ENCODE measurements at regions not wholly inside any gene's neighbourhood (a gene's known extent, or its start where the extent isn't known, plus 50 kb on each side); places are given as distances from the start of the nearest gene placed in this dataset.

DNA sequence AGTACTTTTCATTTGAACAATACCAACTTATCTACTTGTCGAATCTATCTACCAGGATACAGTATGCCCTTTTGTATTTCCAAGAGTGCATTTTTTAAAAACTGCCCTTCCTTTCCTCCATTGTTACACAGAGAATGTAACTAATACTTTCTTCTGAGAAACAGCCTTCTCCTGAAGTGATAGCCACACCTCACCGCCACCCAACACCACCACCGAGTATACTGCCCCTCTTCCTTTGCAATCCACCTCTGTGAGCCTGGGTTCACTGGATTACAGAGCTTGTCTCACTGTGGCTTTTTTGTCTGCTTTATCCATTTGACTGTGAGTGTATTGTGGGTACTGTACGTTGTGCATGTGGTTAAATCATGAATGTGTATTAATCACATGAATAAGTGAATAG lies 305.4 kb downstream of the KLF12 start:
- no peak for DNase-seq (ENCODE audit: low spot score in 2 of 2)
- Histone ChIP-seq H3K4me1 (peaks cover 0 to 3% of the 10 kb centered on the region in 2 donors), H3K27me3 (no peaks in the 10 kb centered on the region), H3K36me3 (no peaks in the 10 kb centered on the region), H3K27ac (no peak overlapping the region), H3K4me3 (no peak overlapping the region), H3K9me3 (no peaks in the 10 kb centered on the region)
- TF ChIP-seq, protein P1, sequence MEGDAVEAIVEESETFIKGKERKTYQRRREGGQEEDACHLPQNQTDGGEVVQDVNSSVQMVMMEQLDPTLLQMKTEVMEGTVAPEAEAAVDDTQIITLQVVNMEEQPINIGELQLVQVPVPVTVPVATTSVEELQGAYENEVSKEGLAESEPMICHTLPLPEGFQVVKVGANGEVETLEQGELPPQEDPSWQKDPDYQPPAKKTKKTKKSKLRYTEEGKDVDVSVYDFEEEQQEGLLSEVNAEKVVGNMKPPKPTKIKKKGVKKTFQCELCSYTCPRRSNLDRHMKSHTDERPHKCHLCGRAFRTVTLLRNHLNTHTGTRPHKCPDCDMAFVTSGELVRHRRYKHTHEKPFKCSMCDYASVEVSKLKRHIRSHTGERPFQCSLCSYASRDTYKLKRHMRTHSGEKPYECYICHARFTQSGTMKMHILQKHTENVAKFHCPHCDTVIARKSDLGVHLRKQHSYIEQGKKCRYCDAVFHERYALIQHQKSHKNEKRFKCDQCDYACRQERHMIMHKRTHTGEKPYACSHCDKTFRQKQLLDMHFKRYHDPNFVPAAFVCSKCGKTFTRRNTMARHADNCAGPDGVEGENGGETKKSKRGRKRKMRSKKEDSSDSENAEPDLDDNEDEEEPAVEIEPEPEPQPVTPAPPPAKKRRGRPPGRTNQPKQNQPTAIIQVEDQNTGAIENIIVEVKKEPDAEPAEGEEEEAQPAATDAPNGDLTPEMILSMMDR (IDR thresholded peaks at IDR 0.05): no peak
- intact Hi-C loops (cut with DNase I): no loop called here

DNA sequence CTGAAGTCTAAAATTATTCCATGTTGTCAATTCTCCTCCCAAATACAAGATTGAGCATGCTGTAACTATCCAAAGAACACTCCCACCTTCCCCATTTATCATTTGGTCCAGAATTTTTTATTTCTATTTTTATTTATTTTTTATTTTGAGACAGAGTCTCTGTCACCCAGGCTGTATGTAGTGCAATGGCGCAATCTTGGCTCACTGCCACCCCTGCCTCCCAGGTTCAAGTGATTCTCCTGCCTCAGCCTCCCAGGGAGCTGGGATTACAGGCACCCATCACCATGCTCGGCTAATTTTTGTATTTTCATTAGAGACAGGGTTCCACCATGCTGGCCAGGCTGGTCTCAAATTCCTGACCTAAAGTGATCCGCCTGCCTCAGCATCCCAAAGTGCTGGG lies 306.8 kb downstream of the KLF12 start:
- intact Hi-C loops (cut with DNase I): no loop called here
- Histone ChIP-seq H3K4me3 (no peak overlapping the region), H3K27ac (no peak overlapping the region), H3K4me1 (peaks cover 0 to 5% of the 10 kb centered on the region in 2 donors), H3K36me3 (no peaks in the 10 kb centered on the region), H3K9me3 (no peaks in the 10 kb centered on the region), H3K27me3 (no peaks in the 10 kb centered on the region)
- TF ChIP-seq, protein P1 (IDR thresholded peaks at IDR 0.05): no peak
- DNase-seq (ENCODE audit: low spot score in 2 of 2): no peak

DNA sequence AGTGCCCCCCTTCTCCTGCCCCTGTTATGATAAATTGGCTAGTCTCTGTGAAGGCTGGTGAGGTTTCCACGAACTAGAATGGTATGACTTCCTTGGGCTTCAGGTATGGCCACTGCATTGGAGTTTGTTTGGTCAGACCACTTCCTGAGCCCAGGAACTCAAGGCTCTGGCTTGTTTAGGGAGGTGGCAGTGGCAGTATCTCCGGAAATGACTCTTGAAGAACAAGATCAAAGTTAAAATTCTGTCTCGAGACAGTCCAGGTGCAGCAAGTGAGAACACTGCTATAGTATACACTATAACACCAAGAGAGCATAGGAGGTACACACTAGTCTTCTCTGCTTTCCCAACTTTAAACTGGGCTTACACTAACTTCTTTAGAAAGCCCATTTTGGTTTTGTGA lies 309.1 kb downstream of the KLF12 start:
- Histone ChIP-seq H3K27me3 (no peaks in the 10 kb centered on the region), H3K4me3 (no peak overlapping the region), H3K27ac (no peak overlapping the region), H3K4me1 (peaks cover 0 to 5% of the 10 kb centered on the region in 2 donors), H3K9me3 (no peaks in the 10 kb centered on the region), H3K36me3 (no peaks in the 10 kb centered on the region)
- DNase-seq (ENCODE audit: low spot score in 2 of 2): no peak
- TF ChIP-seq, protein P1 (IDR thresholded peaks at IDR 0.05): no peak
- intact Hi-C loops (cut with DNase I): no loop called here

DNA sequence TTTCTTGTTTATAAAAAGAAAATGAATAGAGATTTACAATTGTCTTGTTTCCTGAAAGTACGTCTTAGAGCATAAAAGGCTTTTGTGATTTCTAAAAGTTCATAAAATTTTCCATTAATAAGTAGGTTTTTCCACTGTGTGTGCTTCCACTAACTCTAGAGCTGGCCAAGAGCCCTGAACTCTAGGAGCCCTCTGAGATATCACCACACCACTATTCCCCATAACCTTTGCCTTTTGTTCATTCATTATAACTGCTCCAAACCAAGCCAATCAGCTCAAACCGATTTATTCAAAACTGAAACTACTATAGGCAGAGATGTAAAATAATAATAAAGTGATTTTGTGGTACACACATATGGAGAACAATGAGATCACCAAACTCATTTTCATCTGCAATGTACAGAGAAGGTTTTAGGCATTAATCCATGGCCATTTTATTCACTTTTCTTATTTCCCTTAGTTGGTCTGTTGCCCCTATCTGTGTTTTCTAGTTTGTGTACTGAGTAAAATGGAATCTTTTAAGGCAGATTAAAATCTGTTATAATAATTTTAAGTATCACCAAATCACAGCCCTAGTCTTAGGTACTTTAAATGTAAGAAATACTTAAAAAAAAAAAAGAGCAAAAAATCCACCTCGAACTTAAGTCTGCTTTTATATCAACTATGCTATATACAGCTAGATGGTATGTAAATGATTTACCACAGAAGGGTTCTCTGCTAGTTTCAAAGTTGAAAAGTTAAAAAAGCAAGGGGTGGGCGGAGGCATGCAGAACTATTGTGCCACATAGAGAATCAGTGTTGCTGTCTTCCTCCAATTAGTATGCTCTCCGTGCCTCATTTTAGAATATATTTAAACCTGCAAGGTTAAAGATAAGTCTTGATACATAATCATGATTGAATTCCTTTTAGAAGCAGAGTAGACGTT lies 311.3 kb downstream of the KLF12 start:
- intact Hi-C loops (cut with DNase I): no loop called here
- no peak for DNase-seq (ENCODE audit: low spot score in 2 of 2)
- Histone ChIP-seq H3K4me1 (peaks cover 0 to 3% of the 10 kb centered on the region in 2 donors), H3K36me3 (no peaks in the 10 kb centered on the region), H3K27ac (no peak overlapping the region), H3K9me3 (no peaks in the 10 kb centered on the region), H3K4me3 (no peak overlapping the region), H3K27me3 (no peaks in the 10 kb centered on the region)
- TF ChIP-seq, protein P1 (IDR thresholded peaks at IDR 0.05): no peak

DNA sequence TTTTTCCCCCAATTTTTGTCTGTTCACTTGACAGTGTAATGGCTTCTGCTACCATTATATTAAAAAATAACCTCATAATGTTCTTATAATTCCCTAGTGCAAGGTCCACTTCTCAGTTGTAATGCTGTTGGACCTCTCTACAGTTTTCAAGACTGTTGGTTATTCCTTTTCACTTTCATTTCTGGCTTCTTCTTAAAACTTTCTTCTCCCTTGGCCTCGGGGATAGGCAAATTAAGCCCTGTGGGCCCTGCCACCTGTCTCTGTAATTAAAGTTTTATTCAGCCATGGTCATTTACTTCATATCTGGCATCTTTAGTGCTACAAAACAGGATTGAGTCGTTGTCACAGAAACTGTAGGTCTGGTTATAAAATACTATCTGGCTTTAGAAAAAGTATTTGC lies 313.5 kb downstream of the KLF12 start:
- Histone ChIP-seq H3K4me3 (no peak overlapping the region), H3K36me3 (no peaks in the 10 kb centered on the region), H3K27me3 (no peaks in the 10 kb centered on the region), H3K4me1 (peaks cover 0 to 2% of the 10 kb centered on the region in 2 donors), H3K27ac (no peak overlapping the region), H3K9me3 (no peaks in the 10 kb centered on the region)
- DNase-seq (ENCODE audit: low spot score in 2 of 2): no peak
- intact Hi-C loops (cut with DNase I): no loop called here
- TF ChIP-seq, protein P1 (IDR thresholded peaks at IDR 0.05): no peak
